NCI-H146 treated with DMSO at 0.1 percent for 48 hours (cell line): ENCODE measurements at regions not wholly inside any gene's neighbourhood (a gene's known extent, or its start where the extent isn't known, plus 50 kb on each side); places are given as distances from the start of the nearest gene placed in this dataset.

Experiments used
- DNase-seq: peaks from one replicate; lab custom pipeline; 2025; ENCODE audit not compliant: unreplicated experiment; lab: John Stamatoyannopoulos, UW

- no peak for DNase-seq
Measured at GRCh38 chr9:107919263-107919662, 429.7 kb upstream of the KLF4 start.

GRCh38 chr9:107918749-107919148 lies 429.2 kb upstream of the KLF4 start:
- no peak for DNase-seq

DNA sequence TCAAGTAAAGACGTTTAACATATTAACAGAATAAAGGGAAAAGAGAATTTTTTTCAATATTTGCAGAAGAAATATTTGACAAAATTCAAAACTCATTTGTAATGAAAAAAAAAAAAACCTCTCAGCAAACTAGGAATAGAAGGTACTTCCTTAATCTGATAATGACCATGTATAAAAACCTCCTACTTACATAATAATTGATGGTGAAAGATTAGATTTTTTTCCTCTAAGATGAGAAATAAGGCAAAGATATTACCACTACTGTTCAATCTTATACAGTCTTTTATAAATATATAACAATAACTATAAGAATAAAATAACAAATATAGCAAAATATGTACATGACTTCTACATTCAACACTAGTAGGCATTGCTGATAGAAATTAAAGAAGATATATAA lies 424.6 kb upstream of the KLF4 start:
- no peak for DNase-seq

GRCh38 chr9:107907715-107908114 lies 418.1 kb upstream of the KLF4 start:
- DNase-seq = no peak

DNA sequence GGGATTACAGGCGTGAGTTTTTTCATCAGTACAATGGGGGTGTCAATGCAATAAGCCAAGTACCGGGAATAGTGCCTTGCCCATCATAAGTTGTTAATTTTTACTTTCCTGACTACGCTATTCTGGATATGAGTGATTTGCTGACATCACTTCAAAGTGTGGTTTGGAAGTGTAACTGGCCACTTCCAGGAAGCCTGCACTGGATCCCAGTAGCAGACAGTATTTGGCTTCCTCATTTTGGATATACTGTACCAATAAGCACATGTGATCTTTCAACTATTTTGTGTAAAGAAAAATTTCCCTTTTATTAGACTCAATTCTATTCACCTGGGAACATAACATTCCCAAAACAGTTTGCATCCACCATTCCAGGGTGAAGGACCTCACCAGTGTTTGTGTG lies 417.7 kb upstream of the KLF4 start:
- DNase-seq = no peak

GRCh38 chr9:107906074-107906473 lies 416.5 kb upstream of the KLF4 start:
- peak; percentile 8 for DNase-seq

DNA sequence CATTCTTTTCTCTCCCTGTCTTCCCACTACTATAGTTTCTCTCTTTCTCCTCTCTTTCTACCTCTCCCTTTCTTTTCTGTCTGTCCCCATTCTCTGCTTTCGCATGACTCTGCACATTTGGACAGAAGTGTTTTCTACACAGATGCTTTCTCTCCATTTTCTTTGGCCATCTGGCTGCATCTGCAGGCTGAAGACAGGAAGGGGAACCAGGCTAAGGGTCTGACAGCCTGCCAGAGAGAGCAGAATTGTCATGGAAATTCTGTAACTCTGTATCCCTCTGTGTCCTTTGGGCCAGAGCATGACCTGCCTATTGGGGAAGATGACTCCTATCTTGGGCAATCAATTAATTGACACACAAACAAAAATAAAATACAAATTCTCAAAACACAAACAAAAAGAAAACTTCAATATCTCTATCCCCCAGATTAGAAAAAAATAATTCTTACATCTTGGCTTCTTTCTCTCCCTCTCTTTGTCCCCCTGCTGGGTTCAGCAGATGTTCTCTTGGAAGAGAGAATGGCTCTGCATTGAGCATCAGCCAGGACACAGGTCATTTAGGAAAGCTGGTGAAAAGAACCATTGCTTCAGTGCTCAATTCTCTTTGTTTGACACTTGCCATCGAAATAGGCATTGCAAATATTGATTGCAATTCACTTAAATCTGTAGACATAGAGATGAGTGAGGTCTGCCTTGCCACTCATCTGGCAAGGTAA lies 415.9 kb upstream of the KLF4 start:
- peak; percentile 28 for DNase-seq

DNA sequence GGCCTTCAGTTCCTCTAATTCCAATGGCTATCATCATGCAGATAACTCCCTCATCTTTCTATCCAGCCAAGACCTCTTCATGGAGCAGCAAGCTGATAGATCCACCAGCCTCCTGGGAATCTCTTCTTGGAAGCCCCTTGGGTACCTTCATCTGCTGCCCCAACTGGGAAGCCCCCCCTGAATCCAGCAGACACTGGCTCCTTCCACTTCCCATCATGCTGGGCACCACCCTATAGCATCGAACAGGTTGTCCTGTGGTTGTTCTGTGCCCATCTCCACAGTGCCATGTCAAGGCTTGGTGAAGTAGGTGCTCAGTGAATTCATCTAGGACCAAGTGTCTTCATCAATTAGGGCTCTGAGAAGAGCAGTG lies 410.4 kb upstream of the KLF4 start:
- no peak for DNase-seq

GRCh38 chr9:107898761-107899160 lies 409.2 kb upstream of the KLF4 start:
- no peak for DNase-seq

DNA sequence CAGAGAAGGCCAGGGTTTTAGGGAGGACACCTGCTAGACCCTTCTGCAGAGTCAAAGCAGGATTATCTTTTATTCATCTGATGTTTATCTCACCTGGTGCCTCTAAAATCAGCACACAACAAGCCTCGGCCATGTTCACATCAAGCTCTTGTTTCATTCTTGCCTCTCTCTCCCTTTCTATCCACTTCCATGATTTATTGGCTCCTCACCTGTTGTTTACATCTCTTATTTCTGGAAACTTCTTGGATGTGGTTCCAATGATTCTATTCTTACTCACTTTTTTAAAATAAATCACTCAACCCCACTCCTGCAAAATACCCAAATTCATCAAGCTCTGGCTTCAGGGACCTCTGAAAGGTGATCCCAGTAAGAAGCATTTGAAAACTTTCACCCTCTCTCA lies 407.0 kb upstream of the KLF4 start:
- DNase-seq = no peak

GRCh38 chr9:107895501-107896001 lies 406.0 kb upstream of the KLF4 start:
- DNase-seq = no peak

DNA sequence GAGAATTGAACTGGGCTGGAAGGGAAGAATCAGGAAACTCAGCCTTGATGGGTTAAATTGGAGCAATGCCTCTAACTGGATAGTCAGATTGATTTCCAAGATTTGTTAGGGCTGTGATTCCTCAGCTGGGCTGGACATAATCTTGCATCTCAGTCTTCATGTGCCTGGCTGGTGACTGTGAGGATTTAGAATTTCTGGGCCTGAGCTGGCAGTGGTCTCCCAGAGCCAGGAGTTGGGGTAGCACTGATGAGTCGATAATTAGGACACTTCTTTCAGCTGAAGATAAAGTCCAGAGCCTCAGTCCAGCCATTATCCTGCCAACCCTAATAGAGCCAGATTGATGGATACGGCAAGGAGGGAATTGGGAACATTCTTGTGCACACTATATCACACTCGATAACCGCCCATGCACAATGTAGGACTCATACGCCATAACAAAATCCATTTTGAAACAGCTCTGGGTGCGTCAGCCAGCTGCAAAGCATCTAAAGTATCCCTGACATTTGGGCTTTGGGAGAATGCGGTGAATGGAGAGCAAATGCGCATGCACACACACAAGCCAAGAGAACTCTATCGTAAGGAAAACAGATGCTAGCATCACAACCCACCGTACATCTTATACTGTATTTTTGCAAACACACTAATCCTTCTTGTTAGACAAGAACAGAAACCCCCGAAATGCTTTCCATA lies 405.1 kb upstream of the KLF4 start:
- DNase-seq = no peak

GRCh38 chr9:107890921-107891465 lies 401.4 kb upstream of the KLF4 start:
- no peak for DNase-seq

DNA sequence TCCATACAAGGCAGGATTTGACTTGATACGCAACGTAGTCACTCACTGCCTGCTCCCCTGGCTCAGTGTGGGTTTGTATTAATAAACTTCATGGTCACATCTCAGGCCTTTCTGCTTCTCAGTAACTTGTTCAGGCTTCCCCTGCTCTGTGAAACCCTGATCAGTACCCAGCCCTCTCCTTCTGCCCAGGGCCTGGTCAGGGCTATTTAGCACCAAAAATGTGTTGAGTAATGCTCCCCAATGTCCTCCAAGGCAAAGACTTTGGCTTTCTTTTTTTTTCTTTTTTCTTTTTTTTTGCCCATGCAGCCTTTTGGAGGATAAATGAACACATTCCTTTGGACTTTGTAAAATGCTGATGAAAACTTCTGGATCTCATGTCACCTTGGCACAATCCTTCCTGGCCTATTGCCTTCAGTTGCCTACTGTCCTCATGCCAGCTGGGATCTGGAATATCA lies 399.2 kb upstream of the KLF4 start:
- no peak for DNase-seq

DNA sequence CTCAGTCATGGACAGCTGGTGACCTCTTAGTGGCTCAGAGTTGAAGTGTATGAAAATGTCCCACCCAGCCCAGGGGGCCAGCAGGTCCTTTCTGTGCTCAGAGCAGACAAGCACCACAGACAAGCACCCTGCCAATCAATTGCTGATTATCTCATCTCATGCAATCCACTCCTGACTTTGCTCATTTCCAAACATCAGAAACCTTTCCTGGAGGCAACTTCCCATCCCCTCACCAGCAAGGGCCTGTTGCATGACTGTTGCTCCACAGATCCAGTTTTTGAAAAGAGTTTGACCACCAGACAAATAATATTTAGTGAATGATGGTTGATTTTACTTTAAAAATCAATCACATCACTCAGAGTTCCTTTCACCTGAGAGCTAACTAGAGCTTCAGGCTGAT lies 397.3 kb upstream of the KLF4 start:
- DNase-seq = no peak

GRCh38 chr9:107883496-107884124 lies 394.0 kb upstream of the KLF4 start:
- DNase-seq = no peak

DNA sequence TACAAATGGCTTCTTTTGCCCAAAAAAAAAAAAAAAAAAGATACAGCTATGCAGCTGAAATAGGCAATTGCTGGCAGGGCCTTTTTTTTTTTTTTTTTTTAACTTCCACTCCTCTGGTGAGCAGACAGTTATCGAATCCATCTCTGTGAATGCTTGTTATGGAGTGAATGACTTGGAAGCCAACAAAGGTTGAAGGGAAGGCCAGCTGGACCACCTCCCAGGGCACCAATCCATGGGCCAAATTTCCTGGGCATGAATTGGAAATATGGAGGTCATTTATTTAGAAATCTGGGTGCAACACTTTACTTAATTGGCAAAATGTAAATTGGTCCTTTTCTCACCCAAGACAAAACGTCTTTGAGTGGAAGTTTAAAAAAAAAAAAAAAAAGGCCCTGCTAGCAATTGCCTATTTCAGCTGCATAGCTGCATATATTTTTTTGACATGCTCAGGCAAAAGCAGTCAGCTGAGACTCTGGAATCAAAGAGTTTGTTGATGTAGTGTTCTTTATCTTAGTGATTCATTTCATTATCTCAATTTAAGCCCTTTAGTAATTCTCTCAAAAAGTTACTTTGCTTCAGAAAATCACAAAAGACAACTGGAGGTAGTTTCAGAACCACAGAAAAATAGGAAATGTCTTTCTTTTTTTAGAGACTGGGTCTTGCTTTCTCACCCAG lies 392.2 kb upstream of the KLF4 start:
- no peak for DNase-seq

DNA sequence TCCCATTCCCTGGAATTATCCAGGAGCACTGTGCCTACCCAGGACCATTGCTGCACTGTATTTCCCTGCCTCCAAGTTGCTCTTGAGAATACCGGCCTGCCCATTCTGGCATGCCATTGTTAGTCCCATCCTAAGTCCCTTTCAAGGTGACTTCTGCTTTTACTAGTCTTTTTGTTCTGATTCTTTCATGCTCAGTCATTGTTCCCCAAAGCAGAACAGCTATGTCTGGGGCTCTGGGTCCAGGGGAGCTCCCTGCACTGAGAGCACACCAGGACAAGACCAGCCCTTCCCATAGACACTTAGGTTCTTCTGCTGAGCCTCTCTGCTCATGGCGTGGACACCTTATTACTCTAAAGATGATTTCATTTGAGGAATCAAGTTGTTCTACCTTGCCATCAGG lies 388.9 kb upstream of the KLF4 start:
- no peak for DNase-seq

GRCh38 chr9:107875571-107875980 lies 386.0 kb upstream of the KLF4 start:
- no peak for DNase-seq

GRCh38 chr9:107874591-107875369 lies 385.2 kb upstream of the KLF4 start:
- no peak for DNase-seq

DNA sequence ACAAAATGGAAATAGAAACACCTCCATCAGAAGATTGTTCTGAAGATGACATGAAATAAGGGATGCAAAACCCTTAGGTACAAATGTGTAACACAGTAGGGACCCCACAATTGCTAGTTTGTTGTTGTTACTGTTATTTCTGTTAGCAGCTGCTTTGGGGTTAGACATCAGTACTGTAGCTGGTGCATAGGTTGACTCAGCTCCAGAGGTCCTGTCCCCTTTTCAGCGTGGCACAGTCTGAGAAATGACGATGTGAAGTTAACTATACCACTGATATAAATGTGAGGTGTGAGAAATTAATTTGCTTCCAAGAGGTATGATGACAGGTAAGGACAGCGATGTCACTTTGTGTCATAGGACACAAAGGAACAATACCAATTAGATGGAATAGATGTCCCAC lies 384.6 kb upstream of the KLF4 start:
- no peak for DNase-seq
